ENCODE measurements at regions not wholly inside any gene's neighbourhood (a gene's known extent, or its start where the extent isn't known, plus 50 kb on each side); places are given as distances from the start of the nearest gene placed in this dataset.

DNA sequence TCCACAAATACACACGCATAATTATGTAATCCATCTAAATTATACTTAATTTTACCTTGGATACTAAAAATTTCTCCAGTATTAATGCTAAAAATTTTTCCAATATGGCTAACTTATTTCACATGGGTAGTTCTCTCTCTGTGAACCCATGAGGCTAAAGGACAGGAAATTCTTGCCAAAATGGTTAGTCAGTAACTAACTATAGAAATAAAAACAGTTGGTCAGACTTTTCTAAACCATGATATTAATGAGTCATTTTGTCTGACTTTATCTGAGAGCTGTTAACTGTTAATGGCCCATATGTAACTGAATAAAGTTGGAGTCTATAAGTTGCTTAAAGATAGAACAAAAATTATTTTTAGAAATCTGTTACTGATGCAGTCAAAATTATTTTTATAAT is 549.4 kb downstream of the TLL1 start:
- ChIA-PET POLR2A (no interaction called here), CTCF (no interaction called here)
- H3K27ac ChIP-seq, result no peak overlapping the region
- ATAC-seq, result no peak
- no peaks in the 10 kb centered on the region for H3K9me3 ChIP-seq
- H3K4me2 ChIP-seq, result no peak overlapping the region
- WGBS (ENCODE audit: missing lambda C conversion rate), result 18% methylated on average over 1 of the region's 1 CpG
- TF ChIP-seq CBX2 (IDR thresholded peaks at IDR 0.05; ENCODE audit: borderline replicate concordance, low read depth), result no peak
- TF ChIP-seq MYC (IDR thresholded peaks at IDR 0.05; ENCODE audit: borderline replicate concordance, low read length), result no peak
- TF ChIP-seq, protein P1, sequence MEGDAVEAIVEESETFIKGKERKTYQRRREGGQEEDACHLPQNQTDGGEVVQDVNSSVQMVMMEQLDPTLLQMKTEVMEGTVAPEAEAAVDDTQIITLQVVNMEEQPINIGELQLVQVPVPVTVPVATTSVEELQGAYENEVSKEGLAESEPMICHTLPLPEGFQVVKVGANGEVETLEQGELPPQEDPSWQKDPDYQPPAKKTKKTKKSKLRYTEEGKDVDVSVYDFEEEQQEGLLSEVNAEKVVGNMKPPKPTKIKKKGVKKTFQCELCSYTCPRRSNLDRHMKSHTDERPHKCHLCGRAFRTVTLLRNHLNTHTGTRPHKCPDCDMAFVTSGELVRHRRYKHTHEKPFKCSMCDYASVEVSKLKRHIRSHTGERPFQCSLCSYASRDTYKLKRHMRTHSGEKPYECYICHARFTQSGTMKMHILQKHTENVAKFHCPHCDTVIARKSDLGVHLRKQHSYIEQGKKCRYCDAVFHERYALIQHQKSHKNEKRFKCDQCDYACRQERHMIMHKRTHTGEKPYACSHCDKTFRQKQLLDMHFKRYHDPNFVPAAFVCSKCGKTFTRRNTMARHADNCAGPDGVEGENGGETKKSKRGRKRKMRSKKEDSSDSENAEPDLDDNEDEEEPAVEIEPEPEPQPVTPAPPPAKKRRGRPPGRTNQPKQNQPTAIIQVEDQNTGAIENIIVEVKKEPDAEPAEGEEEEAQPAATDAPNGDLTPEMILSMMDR (IDR thresholded peaks at IDR 0.05), result no peak
- no peak for TF ChIP-seq ZFP36 (IDR thresholded peaks at IDR 0.05; ENCODE audit: borderline replicate concordance, partially characterized antibody)
- TF ChIP-seq JUNB (IDR thresholded peaks at IDR 0.05), result no peak
- no peak for TF ChIP-seq ZSCAN20 (CRISPR knock-in tag; IDR thresholded peaks at IDR 0.05)
- TF ChIP-seq NFE2L2 (conservative IDR thresholded peaks at IDR 0.05; ENCODE audit: low read length), result no peak
- no peak for TF ChIP-seq ELK1 (IDR thresholded peaks at IDR 0.05; ENCODE audit: low read depth, low read length)
- no peaks in the 10 kb centered on the region for H3K4me1 ChIP-seq
- no peak for DNase-seq (ENCODE audit: low read depth in 1 of 2, low spot score in 1 of 2)
- no peak for FAIRE-seq
- no peak overlapping the region for H3K4me3 ChIP-seq

DNA sequence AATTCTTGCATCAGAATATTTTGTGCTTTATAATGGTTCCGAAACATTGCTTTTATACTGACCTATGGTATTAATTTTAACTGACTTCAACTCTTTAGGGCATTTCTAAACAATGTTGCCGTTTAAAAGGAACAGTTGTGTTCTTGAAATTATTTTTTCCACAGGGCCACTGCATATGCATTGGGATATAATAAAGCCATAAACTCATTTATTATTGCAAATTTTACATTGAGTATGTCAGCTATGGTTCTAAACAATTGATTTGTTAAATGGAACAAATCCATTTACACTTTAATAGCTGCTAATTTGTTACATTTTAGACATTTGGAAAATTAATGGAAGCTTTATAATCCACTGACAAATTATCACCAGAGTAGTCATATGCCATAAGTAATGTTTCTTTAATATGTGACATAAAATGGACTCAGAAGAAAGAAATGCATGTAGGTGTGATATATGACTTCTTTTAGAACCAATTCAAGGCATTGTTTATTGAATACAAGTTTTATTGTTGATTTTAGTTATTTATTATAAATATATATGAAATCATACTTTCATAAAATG is 553.3 kb downstream of the TLL1 start:
- TF ChIP-seq NR3C1 (IDR thresholded peaks at IDR 0.05), result no peak
- TF ChIP-seq TP53 (CRISPR knock-in tag; IDR thresholded peaks at IDR 0.05), result no peak
- no peak for TF ChIP-seq HOXB5 (CRISPR knock-in tag; IDR thresholded peaks at IDR 0.05)
- TF ChIP-seq EHF (CRISPR knock-in tag; IDR thresholded peaks at IDR 0.05), result no peak
- TF ChIP-seq USF2 (IDR thresholded peaks at IDR 0.05), result no peak
- TF ChIP-seq PBX3 (IDR thresholded peaks at IDR 0.05), result no peak
- no peak for TF ChIP-seq MAZ (IDR thresholded peaks at IDR 0.05; ENCODE audit: borderline replicate concordance, low read depth, low read length)
- no peak for TF ChIP-seq EP300 (IDR thresholded peaks at IDR 0.05)
- no peak for TF ChIP-seq RAD21 (conservative IDR thresholded peaks at IDR 0.05 in 1 of 2, IDR thresholded peaks at IDR 0.05 in 1 of 2)
- TF ChIP-seq EHMT2 (IDR thresholded peaks at IDR 0.05; ENCODE audit: low read depth), result no peak
- no peak for TF ChIP-seq CBX2 (IDR thresholded peaks at IDR 0.05; ENCODE audit: borderline replicate concordance, low read depth)
- WGBS (ENCODE audit: missing lambda C conversion rate), result 41% methylated on average over 2 of the region's 2 CpGs
- DNase-seq (ENCODE audit: low read depth in 1 of 2, low spot score in 1 of 2) (no peak), FAIRE-seq (no peak), ATAC-seq (no peak)
- no peak overlapping the region for H3K27ac ChIP-seq
- H3K4me2 ChIP-seq, result no peak overlapping the region
- no peaks in the 10 kb centered on the region for H3K9me3 ChIP-seq
- ChIA-PET POLR2A (no interaction called here), CTCF (no interaction called here)
- no peak overlapping the region for H3K4me3 ChIP-seq
- H3K4me1 ChIP-seq, result no peaks in the 10 kb centered on the region

DNA sequence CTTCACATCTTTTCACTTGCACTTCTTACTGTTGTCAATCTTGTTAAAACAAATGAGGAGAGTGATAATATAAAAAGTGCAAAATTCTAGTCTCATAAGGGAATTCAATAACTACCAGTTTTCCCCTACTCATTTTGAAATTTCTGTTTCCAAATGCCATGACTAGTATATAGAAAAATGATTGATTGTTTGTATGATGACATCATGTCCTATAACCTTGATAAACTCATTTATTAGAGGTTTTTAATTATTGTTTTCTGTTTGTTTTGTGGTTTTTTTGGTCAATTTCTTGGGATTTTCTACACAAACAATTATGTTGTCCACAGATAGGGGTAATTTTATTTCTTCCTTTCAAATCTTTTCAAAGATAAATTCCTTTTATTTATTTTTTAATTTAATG is 559.1 kb downstream of the TLL1 start:
- FAIRE-seq (no peak), DNase-seq (ENCODE audit: low read depth in 1 of 2, low spot score in 1 of 2) (no peak), ATAC-seq (no peak)
- Histone ChIP-seq H3K4me2 (no peak overlapping the region), H3K27ac (no peak overlapping the region), H3K9me3 (no peaks in the 10 kb centered on the region), H3K4me3 (no peak overlapping the region), H3K4me1 (no peaks in the 10 kb centered on the region)
- ChIA-PET CTCF (no interaction called here), POLR2A (no interaction called here)
- TF ChIP-seq ELK1 (IDR thresholded peaks at IDR 0.05; ENCODE audit: low read depth, low read length) (no peak), TP53 (CRISPR knock-in tag; IDR thresholded peaks at IDR 0.05) (no peak), EP300 (IDR thresholded peaks at IDR 0.05) (no peak), ESRRA (IDR thresholded peaks at IDR 0.05; ENCODE audit: borderline replicate concordance, low read length) (no peak), MYC (IDR thresholded peaks at IDR 0.05; ENCODE audit: borderline replicate concordance, low read length) (no peak), BHLHE40 (IDR thresholded peaks at IDR 0.05; ENCODE audit: low read depth, low read length) (no peak), POLR2A (IDR thresholded peaks at IDR 0.05; ENCODE audit: low read length) (no peak), FOSL2 (IDR thresholded peaks at IDR 0.05) (no peak), FOSL2 (CRISPR knock-in tag; IDR thresholded peaks at IDR 0.05) (no peak)
- TF ChIP-seq, protein P2, sequence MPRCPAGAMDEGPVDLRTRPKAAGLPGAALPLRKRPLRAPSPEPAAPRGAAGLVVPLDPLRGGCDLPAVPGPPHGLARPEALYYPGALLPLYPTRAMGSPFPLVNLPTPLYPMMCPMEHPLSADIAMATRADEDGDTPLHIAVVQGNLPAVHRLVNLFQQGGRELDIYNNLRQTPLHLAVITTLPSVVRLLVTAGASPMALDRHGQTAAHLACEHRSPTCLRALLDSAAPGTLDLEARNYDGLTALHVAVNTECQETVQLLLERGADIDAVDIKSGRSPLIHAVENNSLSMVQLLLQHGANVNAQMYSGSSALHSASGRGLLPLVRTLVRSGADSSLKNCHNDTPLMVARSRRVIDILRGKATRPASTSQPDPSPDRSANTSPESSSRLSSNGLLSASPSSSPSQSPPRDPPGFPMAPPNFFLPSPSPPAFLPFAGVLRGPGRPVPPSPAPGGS (IDR thresholded peaks at IDR 0.05), result no peak
